Tibial artery (tissue), 4 donors: ENCODE measurements at regions not wholly inside any gene's neighbourhood (a gene's known extent, or its start where the extent isn't known, plus 50 kb on each side); places are given as distances from the start of the nearest gene placed in this dataset.
"Not testable (repeated sequence)": the region's sequence is repeated elsewhere in the genome, so short reads cannot be mapped to it uniquely, and the experiment has no call there.

Experiments
- DNase-seq, 2 donors: peaks; one replicate each; pipeline ENCODE4 v3.0.0-alpha.2; 2019
- H3K27ac ChIP-seq, 2 donors: fragments of 200-600 bp; sonication (generic) in 1 of 2; 1 replicate in 1 of 2; 2 replicates in 1 of 2; pipeline ENCODE4 v1.5.1; 2018 to 2019; ENCODE audit warnings: mild to moderate bottlenecking in 1 of 2
- H3K27me3 ChIP-seq, 2 donors: fragments of 200-600 bp; sonication (generic) in 1 of 2; one replicate each; pipeline versions ENCODE4 v1.5.1 to v1.6.0; 2016 to 2019
- H3K36me3 ChIP-seq, 3 donors: fragments of 200-600 bp; sonication (generic) in 2 of 3; one replicate each; pipeline ENCODE4 v1.5.1; 2016 to 2019; ENCODE audit warnings: mild to moderate bottlenecking in 2 of 3
- H3K4me1 ChIP-seq, 4 donors: fragments of 200-600 bp; sonication (generic) in 2 of 4; 1 replicate in 3 of 4; 2 replicates in 1 of 4; pipeline ENCODE4 v1.5.1; 2016 to 2019
- H3K4me3 ChIP-seq, 2 donors: fragments of 200-600 bp; sonication (generic) in 1 of 2; 1 replicate in 1 of 2; 2 replicates in 1 of 2; pipeline ENCODE4 v1.5.1; 2018 to 2019; ENCODE audit warnings: mild to moderate bottlenecking in 2 of 2
- H3K9me3 ChIP-seq, 3 donors: fragments of 200-600 bp; sonication (generic) in 1 of 3; one replicate each; pipeline ENCODE4 v1.5.1; 2016 to 2019
- intact Hi-C: fragments of 100-400 bp; cut with DNase I; formaldehyde crosslinking; loops from one replicate; pipeline ENCODE4 v1.15.0; 2023; ENCODE audit warnings: low total_unique reads
- TF ChIP-seq, protein P1 (sequence below), 2 experiments: fragments of 200-600 bp in 1 of 2; fragments of 450-650 bp in 1 of 2; IDR thresholded peaks; one replicate each; pipeline ENCODE4 v1.5.1; 2017 to 2019; ENCODE audit warnings: antibody characterized with exemption in 2 of 2, mild to moderate bottlenecking in 1 of 2, moderate library complexity in 1 of 2

DNA sequence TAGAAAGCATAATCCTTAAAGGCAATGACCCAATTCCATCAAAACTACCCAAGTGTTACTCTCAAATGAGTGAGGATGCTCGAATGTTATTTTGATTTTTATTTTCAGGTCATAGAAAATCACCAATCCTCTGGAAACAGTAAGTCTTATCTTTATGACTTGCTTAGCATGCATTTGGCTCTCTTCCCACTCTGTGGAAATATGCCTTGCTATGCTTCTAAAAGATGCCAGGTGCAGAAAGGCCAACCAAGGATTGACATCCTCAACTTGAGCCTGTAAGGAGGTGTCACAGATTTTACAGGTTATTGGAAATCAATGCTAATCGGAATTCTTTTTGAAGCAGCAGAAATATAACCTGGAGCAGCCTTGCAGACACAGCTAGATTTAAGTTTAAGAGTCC is 543.9 kb upstream of the LINC00305 start:
- no peak for DNase-seq
- Histone ChIP-seq H3K4me3 (no peak overlapping the region), H3K36me3 (no peaks in the 10 kb centered on the region), H3K4me1 (no peaks in the 10 kb centered on the region), H3K27me3 (no peaks in the 10 kb centered on the region), H3K27ac (no peak overlapping the region), H3K9me3 (no peaks in the 10 kb centered on the region)
- intact Hi-C loops = no loop called here
- TF ChIP-seq, protein P1, sequence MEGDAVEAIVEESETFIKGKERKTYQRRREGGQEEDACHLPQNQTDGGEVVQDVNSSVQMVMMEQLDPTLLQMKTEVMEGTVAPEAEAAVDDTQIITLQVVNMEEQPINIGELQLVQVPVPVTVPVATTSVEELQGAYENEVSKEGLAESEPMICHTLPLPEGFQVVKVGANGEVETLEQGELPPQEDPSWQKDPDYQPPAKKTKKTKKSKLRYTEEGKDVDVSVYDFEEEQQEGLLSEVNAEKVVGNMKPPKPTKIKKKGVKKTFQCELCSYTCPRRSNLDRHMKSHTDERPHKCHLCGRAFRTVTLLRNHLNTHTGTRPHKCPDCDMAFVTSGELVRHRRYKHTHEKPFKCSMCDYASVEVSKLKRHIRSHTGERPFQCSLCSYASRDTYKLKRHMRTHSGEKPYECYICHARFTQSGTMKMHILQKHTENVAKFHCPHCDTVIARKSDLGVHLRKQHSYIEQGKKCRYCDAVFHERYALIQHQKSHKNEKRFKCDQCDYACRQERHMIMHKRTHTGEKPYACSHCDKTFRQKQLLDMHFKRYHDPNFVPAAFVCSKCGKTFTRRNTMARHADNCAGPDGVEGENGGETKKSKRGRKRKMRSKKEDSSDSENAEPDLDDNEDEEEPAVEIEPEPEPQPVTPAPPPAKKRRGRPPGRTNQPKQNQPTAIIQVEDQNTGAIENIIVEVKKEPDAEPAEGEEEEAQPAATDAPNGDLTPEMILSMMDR (IDR thresholded peaks at IDR 0.05) = no peak

DNA sequence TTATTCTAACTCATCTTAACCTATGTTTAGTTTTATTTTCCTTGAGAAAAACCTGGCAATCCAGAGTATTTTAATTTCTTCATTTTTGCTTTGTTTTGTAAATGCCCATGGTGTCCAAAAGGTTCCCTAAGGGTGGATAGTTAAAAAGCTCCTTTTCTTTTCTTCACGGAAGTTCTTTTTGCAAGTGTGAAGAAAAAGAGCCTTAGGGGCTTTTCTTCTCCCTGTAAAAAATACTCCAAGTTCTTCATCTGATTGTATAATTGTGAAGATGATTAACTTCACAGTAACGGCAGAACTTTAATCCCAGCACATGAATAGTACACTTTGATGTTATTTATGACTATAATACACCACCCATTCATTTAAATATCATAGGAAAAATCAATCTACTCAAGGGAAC is 530.2 kb upstream of the LINC00305 start:
- TF ChIP-seq, protein P1 (IDR thresholded peaks at IDR 0.05) = no peak
- Histone ChIP-seq H3K9me3 (no peaks in the 10 kb centered on the region), H3K4me3 (no peak overlapping the region), H3K27ac (no peak overlapping the region), H3K4me1 (no peaks in the 10 kb centered on the region), H3K36me3 (no peaks in the 10 kb centered on the region), H3K27me3 (no peaks in the 10 kb centered on the region)
- no peak for DNase-seq
- intact Hi-C loops = no loop called here

DNA sequence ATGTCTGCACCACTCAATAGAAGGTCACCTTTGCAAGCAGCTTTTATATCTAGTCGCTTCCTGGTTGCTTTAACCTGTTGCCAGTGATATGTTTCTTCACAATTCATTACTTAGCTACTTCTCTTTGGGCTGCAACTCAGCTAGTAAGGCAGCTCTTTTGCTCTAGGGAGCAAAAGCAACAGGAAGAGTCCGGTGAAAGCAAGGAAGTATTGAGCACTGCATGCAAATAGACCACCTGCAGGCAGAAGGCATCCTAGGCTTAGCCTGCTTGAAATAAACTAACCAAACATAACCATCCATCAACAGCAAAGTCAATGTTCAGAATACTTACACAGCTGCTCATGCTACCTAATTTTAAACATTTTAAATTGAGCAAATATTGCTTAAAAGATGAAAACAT is 529.2 kb upstream of the LINC00305 start:
- Histone ChIP-seq H3K4me1 (no peaks in the 10 kb centered on the region), H3K36me3 (no peaks in the 10 kb centered on the region), H3K9me3 (no peaks in the 10 kb centered on the region), H3K4me3 (no peak overlapping the region), H3K27ac (no peak overlapping the region), H3K27me3 (no peaks in the 10 kb centered on the region)
- TF ChIP-seq, protein P1 (IDR thresholded peaks at IDR 0.05) = no peak
- DNase-seq = no peak
- intact Hi-C loops = no loop called here

DNA sequence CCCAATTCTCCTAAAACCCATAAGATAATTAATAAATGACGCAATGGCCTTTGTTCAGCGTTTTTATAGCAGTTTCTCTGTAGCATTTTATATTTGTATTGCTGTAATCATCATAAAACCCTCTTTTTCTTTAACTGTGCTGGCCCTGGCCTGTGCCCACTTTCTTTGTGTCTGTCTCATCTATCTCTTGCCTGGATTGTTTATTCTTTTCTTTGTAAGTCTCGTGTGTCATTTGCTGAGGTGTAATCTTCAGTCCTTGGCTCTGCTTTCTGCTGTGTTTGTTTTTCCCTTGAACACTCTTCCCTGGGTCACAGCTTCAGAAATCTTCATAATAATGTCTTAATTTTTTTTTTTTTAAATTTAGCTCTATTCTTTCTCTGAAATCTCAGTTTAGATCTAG is 525.8 kb upstream of the LINC00305 start:
- intact Hi-C loops = no loop called here
- Histone ChIP-seq H3K9me3 (no peaks in the 10 kb centered on the region), H3K4me3 (no peak overlapping the region), H3K27me3 (no peaks in the 10 kb centered on the region), H3K36me3 (no peaks in the 10 kb centered on the region), H3K27ac (no peak overlapping the region), H3K4me1 (no peaks in the 10 kb centered on the region)
- DNase-seq = no peak
- TF ChIP-seq, protein P1 (IDR thresholded peaks at IDR 0.05) = no peak

DNA sequence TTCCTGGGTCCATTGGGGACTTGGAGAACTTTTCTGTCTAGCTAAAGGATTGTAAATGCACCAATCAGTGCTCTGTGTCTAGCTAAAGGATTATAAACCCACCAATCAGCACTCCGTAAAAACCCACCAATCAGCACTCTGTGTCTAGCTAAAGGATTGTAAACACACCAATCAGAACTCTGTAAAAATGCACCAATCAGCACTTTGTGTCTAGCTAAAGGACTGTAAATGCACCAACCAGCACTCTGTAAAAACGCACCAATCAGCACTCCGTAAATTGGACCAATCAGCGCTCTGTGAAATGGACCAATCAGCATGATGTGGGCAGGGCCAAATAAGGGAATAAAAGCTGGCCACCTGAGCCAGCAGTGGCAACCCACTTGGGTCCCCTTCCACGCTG is 522.4 kb upstream of the LINC00305 start:
- H3K4me1 ChIP-seq, DNase-seq, intact Hi-C loops, H3K9me3 ChIP-seq, H3K36me3 ChIP-seq, H3K27ac ChIP-seq, H3K4me3 ChIP-seq, H3K27me3 ChIP-seq: not testable (repeated sequence)

DNA sequence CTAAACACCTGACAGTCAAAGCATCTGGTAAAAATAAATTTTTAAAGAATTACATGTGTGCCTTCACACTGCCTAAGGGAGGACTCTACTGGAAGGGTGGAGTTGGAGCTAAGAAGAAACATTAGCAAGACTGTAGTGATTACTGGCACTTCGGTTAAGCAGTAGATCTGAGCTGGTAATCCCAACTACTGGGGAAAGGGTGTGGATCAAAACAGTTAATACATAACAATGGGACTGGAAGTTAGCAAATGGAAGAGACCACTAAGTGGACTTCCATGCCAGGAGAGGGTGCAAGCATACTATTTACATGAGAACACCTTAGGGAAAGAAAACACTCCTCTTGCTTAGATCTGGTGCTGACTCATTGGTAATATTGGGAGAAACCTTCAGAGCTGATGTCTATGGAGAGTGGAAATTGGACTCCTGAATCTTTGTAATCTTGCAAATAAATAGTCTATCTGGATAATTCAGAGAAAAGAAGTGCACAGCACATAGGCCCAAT is 519.6 kb upstream of the LINC00305 start:
- no peaks in the 10 kb centered on the region for H3K27me3 ChIP-seq
- H3K36me3 ChIP-seq = no peaks in the 10 kb centered on the region
- intact Hi-C loops = no loop called here
- H3K27ac ChIP-seq = no peak overlapping the region
- H3K4me3 ChIP-seq = no peak overlapping the region
- H3K4me1 ChIP-seq = no peaks in the 10 kb centered on the region
- no peak for DNase-seq
- H3K9me3 ChIP-seq = no peaks in the 10 kb centered on the region
- TF ChIP-seq, protein P1 (IDR thresholded peaks at IDR 0.05) = no peak
